ENCODE measurements at regions not wholly inside any gene's neighbourhood (a gene's known extent, or its start where the extent isn't known, plus 50 kb on each side); places are given as distances from the start of the nearest gene placed in this dataset.
"Not testable (repeated sequence)": the region's sequence is repeated elsewhere in the genome, so short reads cannot be mapped to it uniquely, and the experiment has no call there.

GRCh38 chr2:7146151-7146550 lies 228.9 kb downstream of the RNF144A start:
- DNase-seq, result no peak

- no peak for DNase-seq
These were observed 237.4 kb downstream of the RNF144A start for GRCh38 chr2:7154656-7155055.

- DNase-seq, result no peak
These were observed 244.3 kb downstream of the RNF144A start for GRCh38 chr2:7161501-7161900.

- no peak for DNase-seq
These were observed 248.5 kb downstream of the RNF144A start for GRCh38 chr2:7165736-7166135.

- no peak for DNase-seq
These were observed 250.7 kb downstream of the RNF144A start for GRCh38 chr2:7167801-7168411.

- DNase-seq, result no peak
These were observed 252.4 kb downstream of the RNF144A start for GRCh38 chr2:7169593-7169992.

GRCh38 chr2:7178996-7179395 lies 261.8 kb downstream of the RNF144A start:
- not testable (repeated sequence) for DNase-seq

- DNase-seq, result no peak
These were observed 263.6 kb downstream of the RNF144A start for GRCh38 chr2:7180638-7181370.

GRCh38 chr2:7182525-7182924 lies 265.3 kb downstream of the RNF144A start:
- no peak for DNase-seq

- no peak for DNase-seq
These were observed 271.9 kb downstream of the RNF144A start for GRCh38 chr2:7189106-7189505.

GRCh38 chr2:7190587-7191324 lies 273.5 kb downstream of the RNF144A start:
- DNase-seq, result peak; percentile 22

- DNase-seq, result no peak
These were observed 274.7 kb downstream of the RNF144A start for GRCh38 chr2:7191932-7192331.

- no peak for DNase-seq
These were observed 276.2 kb downstream of the RNF144A start for GRCh38 chr2:7193457-7193856.

GRCh38 chr2:7194950-7195349 lies 277.7 kb downstream of the RNF144A start:
- no peak for DNase-seq

- no peak for DNase-seq
These were observed 279.7 kb downstream of the RNF144A start for GRCh38 chr2:7196883-7197282.

- DNase-seq, result no peak
These were observed 284.6 kb downstream of the RNF144A start for GRCh38 chr2:7201851-7202250.

- peak; percentile 69 for DNase-seq
These were observed 285.9 kb downstream of the RNF144A start for GRCh38 chr2:7203056-7203467.

GRCh38 chr2:7205151-7205830 lies 288.1 kb downstream of the RNF144A start:
- DNase-seq, result no peak

- no peak for DNase-seq
These were observed 289.0 kb downstream of the RNF144A start for GRCh38 chr2:7206111-7206810.

- DNase-seq, result no peak
These were observed 290.4 kb downstream of the RNF144A start for GRCh38 chr2:7207631-7208030.

- no peak for DNase-seq
These were observed 292.7 kb downstream of the RNF144A start for GRCh38 chr2:7209757-7210555.

- no peak for DNase-seq
These were observed 293.5 kb downstream of the RNF144A start for GRCh38 chr2:7210712-7211111.
